ENCODE measurements at regions not wholly inside any gene's neighbourhood (a gene's known extent, or its start where the extent isn't known, plus 50 kb on each side); places are given as distances from the start of the nearest gene placed in this dataset.
"Not testable (repeated sequence)": the region's sequence is repeated elsewhere in the genome, so short reads cannot be mapped to it uniquely, and the experiment has no call there.

DNA sequence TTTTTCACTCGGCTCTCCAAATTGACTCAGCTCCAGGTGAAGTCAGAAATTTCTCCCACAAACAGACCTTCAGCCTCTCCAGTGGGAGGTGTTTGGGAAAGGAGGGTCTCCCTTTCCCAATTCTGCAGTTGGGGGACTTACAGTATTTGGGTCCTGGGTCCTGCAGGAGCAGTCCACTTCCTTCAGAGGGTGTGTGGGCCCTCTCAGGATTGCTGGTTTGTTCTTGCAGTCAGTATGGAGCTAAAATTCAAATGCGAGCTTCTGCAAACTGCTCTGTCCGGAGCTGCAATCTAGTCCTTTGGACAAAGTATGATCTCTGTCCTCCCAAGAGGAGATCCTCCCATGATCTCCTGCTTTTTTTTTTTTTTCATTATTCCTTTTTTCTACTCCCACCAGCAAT is 87.9 kb upstream of the MSTN start:
- DNase-seq = no peak

- DNase-seq = no peak
Measured at GRCh38 chr2:190149908-190150307, 87.4 kb upstream of the MSTN start.

- no peak for DNase-seq
Measured at GRCh38 chr2:190149200-190149599, 86.7 kb upstream of the MSTN start.

- DNase-seq = not testable (repeated sequence)
Measured at GRCh38 chr2:190146109-190146508, 83.6 kb upstream of the MSTN start.

DNA sequence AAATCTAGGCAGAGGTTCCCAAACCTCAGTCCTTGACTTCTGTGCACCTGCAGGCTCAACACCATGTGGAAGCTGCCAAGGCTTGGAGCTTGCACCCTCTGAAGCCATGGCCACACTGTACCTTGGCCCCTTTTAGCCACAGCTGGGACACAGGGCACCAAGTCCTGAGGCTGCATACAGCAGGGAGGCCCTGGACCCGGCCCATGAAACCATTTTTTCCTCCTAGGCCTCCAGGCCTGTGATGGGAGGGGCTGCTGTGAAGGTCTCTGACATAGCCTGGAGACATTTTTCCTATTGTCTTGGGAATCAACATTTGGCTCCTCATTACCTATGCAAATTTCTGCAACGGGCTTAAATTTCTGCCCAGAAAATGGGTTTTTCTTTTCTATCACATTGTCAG is 77.9 kb upstream of the MSTN start:
- not testable (repeated sequence) for DNase-seq

DNA sequence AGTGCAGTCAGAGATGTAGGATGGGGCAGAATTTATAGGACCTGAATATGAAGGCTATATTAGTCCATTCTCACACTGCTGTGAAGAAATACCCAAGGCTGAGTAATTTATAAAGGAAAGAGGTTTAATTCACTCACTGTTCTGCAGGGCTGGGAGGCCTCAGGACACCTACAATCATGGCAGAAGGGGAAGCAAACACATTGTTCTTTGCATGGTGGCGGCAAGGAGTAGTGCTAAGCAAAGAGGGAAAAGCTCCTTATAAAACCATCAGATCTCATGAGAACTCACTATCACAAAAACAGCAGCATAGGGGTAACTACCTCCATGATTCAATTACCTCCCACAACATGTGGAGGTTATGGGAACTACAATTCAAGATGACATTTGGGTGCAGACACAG is 76.8 kb upstream of the MSTN start:
- DNase-seq = no peak

- no peak for DNase-seq
Measured at GRCh38 chr2:190138032-190138431, 75.5 kb upstream of the MSTN start.

GRCh38 chr2:190137561-190137960 is 75.0 kb upstream of the MSTN start:
- DNase-seq = no peak

GRCh38 chr2:190136825-190137224 is 74.3 kb upstream of the MSTN start:
- no peak for DNase-seq

DNA sequence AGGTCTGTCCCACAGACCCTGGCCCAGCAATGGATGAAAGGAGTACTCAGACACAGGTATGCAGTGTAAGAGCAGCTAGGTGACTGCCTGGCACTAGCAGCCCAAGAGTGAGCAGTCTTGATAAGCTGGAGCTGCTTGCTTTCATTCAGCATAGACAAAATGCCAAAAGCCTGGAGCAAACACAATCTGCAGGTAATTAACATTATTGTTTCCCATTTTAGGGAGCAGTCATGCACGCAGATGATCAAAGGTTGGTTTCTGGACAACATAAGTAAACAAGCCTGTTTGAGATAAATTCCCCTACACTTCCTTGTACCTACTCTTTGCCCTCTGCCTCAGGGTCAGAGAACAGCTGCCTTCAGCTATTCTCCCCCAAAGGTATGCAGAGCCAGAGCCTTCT is 73.7 kb upstream of the MSTN start:
- DNase-seq = no peak

- DNase-seq = no peak
Measured at GRCh38 chr2:190129421-190130199, 67.1 kb upstream of the MSTN start.

DNA sequence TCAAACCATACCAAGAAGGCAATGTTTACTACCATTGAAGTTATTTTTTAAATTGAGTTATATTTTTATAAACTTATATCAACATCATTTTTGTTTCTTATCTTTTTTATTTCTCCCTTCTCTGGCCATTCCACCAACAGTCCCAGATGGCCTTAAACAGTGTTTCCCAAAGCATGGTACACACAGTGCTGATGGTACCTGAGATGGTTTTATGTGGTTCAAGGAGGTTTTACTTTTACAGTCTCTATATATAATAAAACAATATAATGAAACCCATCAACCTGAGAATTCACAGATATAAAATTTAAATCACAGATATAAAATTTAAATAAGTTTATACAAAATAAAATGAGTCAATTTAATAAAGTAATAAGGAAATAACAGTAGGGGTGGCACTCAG is 65.1 kb upstream of the MSTN start:
- DNase-seq = no peak

DNA sequence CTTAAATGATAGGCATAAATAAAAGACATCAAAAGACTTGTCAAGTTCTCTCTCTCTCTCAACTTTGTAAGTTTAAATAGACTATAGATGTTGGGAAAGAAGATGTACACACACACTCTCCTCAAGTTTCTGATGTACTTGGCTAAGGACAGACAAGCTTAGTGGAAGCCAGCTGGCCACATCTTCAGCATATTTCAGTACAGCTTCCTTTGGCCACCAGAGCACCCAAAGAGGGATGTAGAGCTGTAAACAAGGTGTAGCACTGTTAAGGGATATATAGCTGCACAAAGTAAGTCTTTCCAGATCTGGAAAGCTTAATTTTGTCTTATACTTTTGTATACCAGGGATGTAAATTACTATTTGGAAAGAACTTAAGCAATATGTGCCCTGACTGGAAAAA is 64.3 kb upstream of the MSTN start:
- DNase-seq = no peak

- DNase-seq = no peak
Measured at GRCh38 chr2:190123956-190124355, 61.4 kb upstream of the MSTN start.

GRCh38 chr2:190121971-190122370 is 59.4 kb upstream of the MSTN start:
- peak in 1 of 2 experiments; percentile 33 for DNase-seq

DNA sequence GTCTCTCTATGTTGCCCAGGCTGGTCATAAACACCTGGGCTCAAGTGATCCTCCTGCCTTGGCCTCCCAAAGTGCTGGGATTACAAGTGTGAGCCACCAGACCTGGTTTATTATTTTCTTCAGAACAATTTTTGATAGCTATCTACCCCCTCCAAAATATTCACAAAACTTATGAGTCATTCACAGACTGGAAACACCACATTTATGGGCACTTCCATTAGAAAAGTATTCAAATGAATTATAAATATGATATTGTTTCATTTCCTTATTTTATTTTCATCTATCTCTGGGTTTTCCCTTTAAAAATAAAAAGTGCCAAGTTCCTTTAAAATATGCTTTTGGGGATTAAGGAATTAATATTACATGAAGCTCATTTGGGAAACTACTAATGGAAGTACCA is 58.8 kb upstream of the MSTN start:
- no peak for DNase-seq

- DNase-seq = no peak
Measured at GRCh38 chr2:190119923-190120590, 57.5 kb upstream of the MSTN start.

GRCh38 chr2:190119257-190119656 is 56.7 kb upstream of the MSTN start:
- no peak for DNase-seq

DNA sequence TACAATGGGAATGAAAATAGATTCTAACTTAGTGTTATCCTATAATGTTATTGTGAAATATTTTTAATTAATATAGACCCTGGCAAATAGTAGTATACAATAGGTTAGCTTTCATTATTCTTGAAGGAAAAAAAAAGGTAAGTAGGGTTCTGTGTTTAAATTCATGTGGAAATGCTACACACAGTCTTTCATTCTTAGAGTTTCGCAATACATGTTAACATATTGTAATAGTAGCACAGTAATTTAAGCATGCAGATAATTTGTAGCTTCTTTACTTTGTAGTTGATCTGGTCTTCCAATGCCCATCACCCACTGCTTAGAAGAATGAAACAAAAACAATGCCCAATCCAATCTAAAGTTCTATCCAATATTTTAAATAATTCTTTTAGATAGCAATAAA is 54.8 kb upstream of the MSTN start:
- DNase-seq = no peak

DNA sequence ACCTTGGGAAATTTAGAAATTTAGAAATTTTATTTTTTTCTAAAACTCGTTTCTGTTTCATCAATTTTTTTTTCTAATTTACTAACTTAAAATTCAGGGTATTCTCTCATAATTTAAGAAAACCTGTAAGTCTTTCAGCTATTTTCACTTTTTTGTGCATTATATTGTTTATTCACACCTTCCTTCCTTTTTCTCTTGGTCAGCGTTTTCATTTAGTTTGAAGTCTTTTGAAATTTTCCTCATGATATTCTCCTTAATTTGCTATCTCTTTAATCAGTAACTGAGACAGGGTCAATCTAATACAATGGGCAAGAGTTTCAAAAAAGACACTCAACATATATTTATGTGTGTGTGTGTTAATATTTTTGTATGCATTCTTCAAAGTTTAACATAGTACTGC is 50.5 kb upstream of the MSTN start:
- no peak for DNase-seq

Data from NCI-H526 (cell line).